SK-N-SH (cell line): ENCODE measurements at regions not wholly inside any gene's neighbourhood (a gene's known extent, or its start where the extent isn't known, plus 50 kb on each side); places are given as distances from the start of the nearest gene placed in this dataset.

Experiments
- CTCF ChIA-PET: fragments of 300-600, 350-600 bp; formaldehyde crosslinking; extraction: SDS; loops from one replicate; lab custom pipeline; 2021; lab: Yijun Ruan, JAX
- POLR2A ChIA-PET: fragments of 350-600 bp; sonication (Branson Sonifier 250); formaldehyde crosslinking; extraction: SDS; loops from one replicate; lab custom pipeline; 2020; ENCODE audit warnings: antibody characterized with exemption, inconsistent platforms; lab: Yijun Ruan, JAX
- DNase-seq: peaks from one replicate; pipeline ENCODE4 v3.0.0; 2012
- H2AFZ ChIP-seq: fragments of 200-600 bp; sonication (generic); 2 replicates; pipeline ENCODE4 v1.8.1; 2016; ENCODE audit warnings: antibody characterized with exemption, mild to moderate bottlenecking, low read depth
- H3F3A ChIP-seq: fragments of 200-600 bp; sonication (generic); replicated peaks from 2 replicates; pipeline ENCODE3; 2016; ENCODE audit warnings: antibody characterized with exemption, mild to moderate bottlenecking; ENCODE audit not compliant: insufficient read depth
- H3K27ac ChIP-seq, 2 experiments: fragments of 200-500 bp in 1 of 2; fragments of 200-600 bp in 1 of 2; sonication (Bioruptor generic) in 1 of 2; sonication (generic), shearing (Covaris generic) in 1 of 2; 2 replicates each; pipeline versions ENCODE4 v1.5.1 to v1.6.1; 2014 to 2016; ENCODE audit warnings: low read depth in 2 of 2, inconsistent platforms in 1 of 2, low read length in 1 of 2, mild to moderate bottlenecking in 1 of 2, mixed read lengths in 1 of 2
- H3K27me3 ChIP-seq: fragments of 200-600 bp; sonication (generic), shearing (Covaris generic); 2 replicates; pipeline ENCODE4 v1.6.1; 2016; ENCODE audit warnings: mixed run types; ENCODE audit not compliant: insufficient read depth
- H3K36me3 ChIP-seq, 2 experiments: fragments of 200-500 bp in 1 of 2; fragments of 200-600 bp in 1 of 2; sonication (Bioruptor generic) in 1 of 2; sonication (generic) in 1 of 2; replicated peaks in 1 of 2; 2 replicates each; pipeline versions ENCODE3 to v1.5.1; 2014 to 2016; ENCODE audit warnings: low read length in 1 of 2, mild to moderate bottlenecking in 1 of 2; ENCODE audit not compliant: insufficient read depth in 2 of 2, control insufficient read depth in 1 of 2
- H3K4me1 ChIP-seq, 2 experiments: fragments of 200-500 bp in 1 of 2; fragments of 200-600 bp in 1 of 2; sonication (Bioruptor generic) in 1 of 2; sonication (generic), shearing (Covaris generic) in 1 of 2; 2 replicates each; pipeline versions ENCODE4 v1.5.1 to v1.6.1; 2014 to 2016; ENCODE audit warnings: low read depth in 1 of 2, low read length in 1 of 2, mixed run types in 1 of 2; ENCODE audit not compliant: insufficient read depth in 2 of 2, control insufficient read depth in 1 of 2
- H3K4me2 ChIP-seq: fragments of 200-600 bp; sonication (generic), shearing (Covaris generic); 2 replicates; pipeline ENCODE4 v1.6.1; 2017; ENCODE audit warnings: mixed run types
- H3K4me3 ChIP-seq, 2 experiments: fragments of 200-500 bp in 1 of 2; fragments of 200-600 bp in 1 of 2; sonication (Bioruptor generic) in 1 of 2; sonication (generic), shearing (Covaris generic) in 1 of 2; 2 replicates each; pipeline versions ENCODE4 v1.5.1 to v1.8.1; 2014 to 2016; ENCODE audit warnings: low read depth in 2 of 2, inconsistent platforms in 1 of 2, low read length in 1 of 2, mild to moderate bottlenecking in 1 of 2, mixed read lengths in 1 of 2, moderate library complexity in 1 of 2
- H3K79me2 ChIP-seq: fragments of 200-600 bp; sonication (generic); 2 replicates; pipeline ENCODE4 v1.8.1; 2017; ENCODE audit warnings: mild to moderate bottlenecking; ENCODE audit not compliant: insufficient read depth
- H3K9ac ChIP-seq: fragments of 200-600 bp; sonication (generic); 2 replicates; pipeline ENCODE4 v1.6.1; 2017; ENCODE audit warnings: mixed run types
- H3K9me2 ChIP-seq: fragments of 200-600 bp; sonication (generic); 2 replicates; pipeline ENCODE4 v1.6.1; 2017; ENCODE audit warnings: mixed run types
- H3K9me3 ChIP-seq: fragments of 200-600 bp; sonication (generic); 2 replicates; pipeline ENCODE4 v1.6.1; 2017; ENCODE audit warnings: mixed run types, mild to moderate bottlenecking, moderate library complexity
- H4K20me1 ChIP-seq: fragments of 200-600 bp; sonication (generic); 2 replicates; pipeline ENCODE4 v1.6.1; 2017; ENCODE audit warnings: mild to moderate bottlenecking, mixed run types; ENCODE audit not compliant: insufficient read depth
- CTCF ChIP-seq: fragments of 200-600 bp; sonication (generic); IDR thresholded peaks from 2 replicates; pipeline ENCODE4 v1.6.1; 2017; ENCODE audit warnings: antibody characterized with exemption, mild to moderate bottlenecking, moderate library complexity
- ELF1 ChIP-seq: IDR thresholded peaks from 2 replicates; pipeline ENCODE4 v1.4.0; 2012
- EP300 ChIP-seq, 2 experiments: IDR thresholded peaks; 2 replicates each; pipeline versions ENCODE4 v1.4.0 to v1.6.1; 2012; ENCODE audit warnings: borderline replicate concordance in 1 of 2, low read depth in 1 of 2, low read length in 1 of 2
- MAX ChIP-seq: IDR thresholded peaks from 2 replicates; pipeline ENCODE4 v1.4.0; 2012; ENCODE audit warnings: low read depth
- NFIC ChIP-seq: IDR thresholded peaks from 2 replicates; pipeline ENCODE4 v1.4.0; 2012; ENCODE audit warnings: borderline replicate concordance
- RFX5 ChIP-seq: IDR thresholded peaks from 2 replicates; pipeline ENCODE4 v1.6.1; 2012; ENCODE audit warnings: mild to moderate bottlenecking, improper control_type of control experiment, low read length
- SMC3 ChIP-seq: IDR thresholded peaks from 2 replicates; pipeline ENCODE4 v1.6.1; 2012; ENCODE audit warnings: low read depth, low read length, improper control_type of control experiment
- USF1 ChIP-seq: IDR thresholded peaks from 2 replicates; pipeline ENCODE4 v1.4.0; 2012; ENCODE audit warnings: low read depth, borderline replicate concordance
- ZBTB33 ChIP-seq: IDR thresholded peaks from 2 replicates; pipeline ENCODE4 v1.4.0; 2012; ENCODE audit warnings: low read depth, borderline replicate concordance
- WGBS: methylation state at CpG from one replicate; pipeline ENCODE4 v1.1.6; 2017; ENCODE audit warnings: low lambda C conversion rate; 5-methylcytosine and 5-hydroxymethylcytosine counted together

- H3K79me2 ChIP-seq, result no peaks in the 10 kb centered on the region
- H3K4me3 ChIP-seq, result no peak overlapping the region
- no peak overlapping the region for H3K27ac ChIP-seq
- H3F3A ChIP-seq, result no peaks in the 10 kb centered on the region
- H3K9me2 ChIP-seq, result no peaks in the 10 kb centered on the region
- H3K36me3 ChIP-seq, result no peaks in the 10 kb centered on the region
- DNase-seq, result peak; percentile 4
- H4K20me1 ChIP-seq, result no peaks in the 10 kb centered on the region
- POLR2A ChIA-PET, result no interaction called here
- CTCF ChIA-PET, result interaction anchor here (0.9 to 1.4 kb wide), 3 partner anchors 9 to 14 kb away, joined by 3 to 5 read pairs (median 5); no protein-coding TSS in a partner anchor
- H2AFZ ChIP-seq, result no peak overlapping the region
- H3K4me2 ChIP-seq, result no peak overlapping the region
- H3K27me3 ChIP-seq, result no peaks in the 10 kb centered on the region
- H3K9ac ChIP-seq, result no peak overlapping the region
- peaks cover 0 to 11% of the 10 kb centered on the region in 2 experiments; a peak in 2 of 4 replicates for H3K4me1 ChIP-seq
- 68% methylated on average over 4 of the region's 4 CpGs for WGBS
- TF ChIP-seq EP300 (IDR thresholded peaks at IDR 0.05; ENCODE audit: borderline replicate concordance in 1 of 2, low read depth in 1 of 2, low read length in 1 of 2) (peak in 1 of 2 experiments; percentile 33; a peak in 1 of 4 replicates), NFIC (no peak), MAX (no peak)
- H3K9me3 ChIP-seq, result no peaks in the 10 kb centered on the region
These were observed 185.4 kb downstream of the TTLL7 start for GRCh38 chr1:83813576-83813975.

- DNase-seq, result no peak
- WGBS, result 62% methylated on average over 4 of the region's 4 CpGs
- H3K27ac ChIP-seq, result no peak overlapping the region
These were observed 188.8 kb downstream of the TTLL7 start for GRCh38 chr1:83810144-83810543.

More at GRCh38 chr1:83810144-83810543, 188.8 kb downstream of the TTLL7 start:
- POLR2A ChIA-PET, result no interaction called here
- H3K9me3 ChIP-seq, result no peaks in the 10 kb centered on the region
- H3K27me3 ChIP-seq, result no peaks in the 10 kb centered on the region
- TF ChIP-seq CTCF, result no peak
- TF ChIP-seq SMC3, result no peak
- TF ChIP-seq ELF1, result no peak
- no peak for TF ChIP-seq ZBTB33
- TF ChIP-seq USF1, result no peak
- TF ChIP-seq RFX5, result no peak
- H3K79me2 ChIP-seq, result no peaks in the 10 kb centered on the region
- no peaks in the 10 kb centered on the region for H4K20me1 ChIP-seq
- H3K4me2 ChIP-seq, result no peak overlapping the region
- no peak overlapping the region for H3K9ac ChIP-seq
- no peak overlapping the region for H2AFZ ChIP-seq
- no peaks in the 10 kb centered on the region for H3F3A ChIP-seq
- CTCF ChIA-PET, result no interaction called here
- H3K9me2 ChIP-seq, result no peaks in the 10 kb centered on the region
- no peaks in the 10 kb centered on the region for H3K36me3 ChIP-seq
- H3K4me1 ChIP-seq, result peaks cover 0 to 15% of the 10 kb centered on the region in 2 experiments; a peak in 2 of 4 replicates
- H3K4me3 ChIP-seq, result no peak overlapping the region
